Activated naive CD4-positive, alpha-beta T cell treated with anti-CD3 and anti-CD28 coated beads, Interleukin-2, amount 50 U/mL, for 72 hours (primary cell): ENCODE measurements at regions not wholly inside any gene's neighbourhood (a gene's known extent, or its start where the extent isn't known, plus 50 kb on each side); places are given as distances from the start of the nearest gene placed in this dataset.

Experiments used
- ATAC-seq, 2 donors: fragments of 150-1000 bp; cut with Tn5 transposase; 2 replicates each; pipeline ENCODE4 v1.10.0; 2021; ENCODE audit warnings: mild to moderate bottlenecking in 2 of 2, moderate library complexity in 2 of 2
- DNase-seq, 2 donors: peaks; one replicate each; pipeline ENCODE4 v3.0.0; 2021 to 2022; ENCODE audit warnings: low spot score in 2 of 2
- H3K27ac Mint-ChIP-seq, 2 donors: one replicate each; pipeline ENCODE4 v1.8.0; 2022; ENCODE audit warnings: mild to moderate bottlenecking in 2 of 2, mixed read lengths in 2 of 2
- H3K36me3 Mint-ChIP-seq, 2 donors: one replicate each; pipeline ENCODE4 v1.8.0; 2022; ENCODE audit warnings: mixed read lengths in 2 of 2
- H3K9me3 Mint-ChIP-seq, 2 donors: one replicate each; pipeline ENCODE4 v1.8.0; 2022; ENCODE audit warnings: mixed read lengths in 2 of 2

GRCh38 chr18:26714739-26715138 lies 150.8 kb downstream of the AQP4 start:
- peak in 1 of 2 donors; percentile 54 for ATAC-seq
- Mint-ChIP-seq H3K9me3 (peaks cover 0 to 5% of the 10 kb centered on the region in 2 donors), H3K36me3 (no peaks in the 10 kb centered on the region), H3K27ac (no peak overlapping the region)
- DNase-seq = no peak

GRCh38 chr18:26711756-26712155 lies 153.8 kb downstream of the AQP4 start:
- H3K36me3 Mint-ChIP-seq = no peaks in the 10 kb centered on the region
- no peak for DNase-seq
- no peak overlapping the region for H3K27ac Mint-ChIP-seq
- peaks cover 0 to 5% of the 10 kb centered on the region in 2 donors for H3K9me3 Mint-ChIP-seq
- no peak for ATAC-seq

- H3K27ac Mint-ChIP-seq = no peak overlapping the region
- H3K9me3 Mint-ChIP-seq = peaks cover 0 to 5% of the 10 kb centered on the region in 2 donors
- no peaks in the 10 kb centered on the region for H3K36me3 Mint-ChIP-seq
- DNase-seq = no peak
- peak in 1 of 2 donors; percentile 40 for ATAC-seq
These were observed 154.9 kb downstream of the AQP4 start for GRCh38 chr18:26710470-26711096.

- no peaks in the 10 kb centered on the region for H3K36me3 Mint-ChIP-seq
- H3K9me3 Mint-ChIP-seq = peaks cover 0 to 5% of the 10 kb centered on the region in 2 donors
- ATAC-seq = no peak
- no peak overlapping the region for H3K27ac Mint-ChIP-seq
- no peak for DNase-seq
These were observed 155.6 kb downstream of the AQP4 start for GRCh38 chr18:26709897-26710296.

GRCh38 chr18:26708806-26709716 lies 156.4 kb downstream of the AQP4 start:
- DNase-seq (no peak), ATAC-seq (no peak)
- H3K27ac Mint-ChIP-seq = no peak overlapping the region
- H3K36me3 Mint-ChIP-seq = no peaks in the 10 kb centered on the region
- H3K9me3 Mint-ChIP-seq = peaks cover 0 to 2% of the 10 kb centered on the region in 2 donors

GRCh38 chr18:26706911-26707351 lies 158.6 kb downstream of the AQP4 start:
- no peak overlapping the region for H3K27ac Mint-ChIP-seq
- ATAC-seq (no peak), DNase-seq (no peak)
- no peaks in the 10 kb centered on the region for H3K9me3 Mint-ChIP-seq
- no peaks in the 10 kb centered on the region for H3K36me3 Mint-ChIP-seq

GRCh38 chr18:26705757-26706156 lies 157.4 kb upstream of the KCTD1 start:
- no peak for DNase-seq
- no peak for ATAC-seq
- Mint-ChIP-seq H3K36me3 (no peaks in the 10 kb centered on the region), H3K27ac (no peak overlapping the region), H3K9me3 (no peaks in the 10 kb centered on the region)

GRCh38 chr18:26703170-26703930 lies 155.0 kb upstream of the KCTD1 start:
- Mint-ChIP-seq H3K9me3 (no peaks in the 10 kb centered on the region), H3K27ac (no peak overlapping the region), H3K36me3 (no peaks in the 10 kb centered on the region)
- ATAC-seq = no peak
- DNase-seq = no peak

GRCh38 chr18:26702086-26702485 lies 153.7 kb upstream of the KCTD1 start:
- DNase-seq (no peak), ATAC-seq (no peak)
- H3K9me3 Mint-ChIP-seq = no peaks in the 10 kb centered on the region
- H3K27ac Mint-ChIP-seq = no peak overlapping the region
- H3K36me3 Mint-ChIP-seq = no peaks in the 10 kb centered on the region

GRCh38 chr18:26700728-26701127 lies 152.4 kb upstream of the KCTD1 start:
- ATAC-seq (no peak), DNase-seq (no peak)
- no peaks in the 10 kb centered on the region for H3K9me3 Mint-ChIP-seq
- H3K27ac Mint-ChIP-seq = no peak overlapping the region
- no peaks in the 10 kb centered on the region for H3K36me3 Mint-ChIP-seq

GRCh38 chr18:26700201-26700600 lies 151.8 kb upstream of the KCTD1 start:
- Mint-ChIP-seq H3K9me3 (peaks cover 0 to 2% of the 10 kb centered on the region in 2 donors), H3K27ac (no peak overlapping the region), H3K36me3 (peaks cover 0 to 5% of the 10 kb centered on the region in 2 donors)
- ATAC-seq (no peak), DNase-seq (no peak)

- H3K36me3 Mint-ChIP-seq = peaks cover 0 to 11% of the 10 kb centered on the region in 2 donors
- DNase-seq = no peak
- no peak overlapping the region for H3K27ac Mint-ChIP-seq
- no peak for ATAC-seq
- H3K9me3 Mint-ChIP-seq = peaks cover 4 to 5% of the 10 kb centered on the region in 2 donors
These were observed 149.0 kb upstream of the KCTD1 start for GRCh38 chr18:26697186-26697884.

- no peak overlapping the region for H3K27ac Mint-ChIP-seq
These were observed 148.4 kb upstream of the KCTD1 start for GRCh38 chr18:26696786-26697185.

GRCh38 chr18:26696308-26696707 lies 148.0 kb upstream of the KCTD1 start:
- ATAC-seq = no peak
- peaks cover 0 to 16% of the 10 kb centered on the region in 2 donors for H3K36me3 Mint-ChIP-seq
- no peak for DNase-seq
- H3K9me3 Mint-ChIP-seq = peaks cover 4 to 5% of the 10 kb centered on the region in 2 donors
- H3K27ac Mint-ChIP-seq = no peak overlapping the region

More at GRCh38 chr18:26696786-26697185, 148.4 kb upstream of the KCTD1 start:
- ATAC-seq (no peak), DNase-seq (no peak)
- H3K9me3 Mint-ChIP-seq = peaks cover 4 to 5% of the 10 kb centered on the region in 2 donors
- peaks cover 0 to 11% of the 10 kb centered on the region in 2 donors for H3K36me3 Mint-ChIP-seq

- Mint-ChIP-seq H3K9me3 (peaks cover 0 to 5% of the 10 kb centered on the region in 2 donors), H3K27ac (no peak overlapping the region), H3K36me3 (peaks cover 0 to 5% of the 10 kb centered on the region in 2 donors)
- DNase-seq (no peak), ATAC-seq (no peak)
These were observed 141.0 kb upstream of the KCTD1 start for GRCh38 chr18:26689226-26689879.

- no peak overlapping the region for H3K27ac Mint-ChIP-seq
- H3K36me3 Mint-ChIP-seq = peaks cover 0 to 2% of the 10 kb centered on the region in 2 donors
- no peaks in the 10 kb centered on the region for H3K9me3 Mint-ChIP-seq
- ATAC-seq = no peak
- no peak for DNase-seq
These were observed 138.2 kb upstream of the KCTD1 start for GRCh38 chr18:26686532-26686931.
